ENCODE measurements at regions not wholly inside any gene's neighbourhood (a gene's known extent, or its start where the extent isn't known, plus 50 kb on each side); places are given as distances from the start of the nearest gene placed in this dataset.

DNA sequence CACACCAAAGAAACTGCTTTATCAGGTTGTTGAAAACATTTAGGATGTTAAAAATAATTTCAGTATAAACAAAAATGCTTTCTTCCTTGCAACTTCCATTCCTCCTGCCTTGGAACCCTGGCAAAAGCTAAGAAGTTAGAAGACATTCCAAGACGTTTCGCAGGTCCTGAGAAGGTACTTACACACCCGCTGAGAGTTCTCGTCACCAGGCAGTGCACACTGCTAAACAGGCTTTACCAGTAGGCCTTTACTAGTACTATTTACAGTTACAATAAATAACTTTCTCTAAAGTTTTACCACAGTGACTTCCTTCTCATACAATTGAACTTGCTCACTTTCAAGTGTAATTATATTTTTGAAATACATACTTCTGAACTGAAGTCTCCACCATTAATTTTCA is 81.4 kb upstream of the RPS6KA2 start:
- TF ChIP-seq, protein P1, sequence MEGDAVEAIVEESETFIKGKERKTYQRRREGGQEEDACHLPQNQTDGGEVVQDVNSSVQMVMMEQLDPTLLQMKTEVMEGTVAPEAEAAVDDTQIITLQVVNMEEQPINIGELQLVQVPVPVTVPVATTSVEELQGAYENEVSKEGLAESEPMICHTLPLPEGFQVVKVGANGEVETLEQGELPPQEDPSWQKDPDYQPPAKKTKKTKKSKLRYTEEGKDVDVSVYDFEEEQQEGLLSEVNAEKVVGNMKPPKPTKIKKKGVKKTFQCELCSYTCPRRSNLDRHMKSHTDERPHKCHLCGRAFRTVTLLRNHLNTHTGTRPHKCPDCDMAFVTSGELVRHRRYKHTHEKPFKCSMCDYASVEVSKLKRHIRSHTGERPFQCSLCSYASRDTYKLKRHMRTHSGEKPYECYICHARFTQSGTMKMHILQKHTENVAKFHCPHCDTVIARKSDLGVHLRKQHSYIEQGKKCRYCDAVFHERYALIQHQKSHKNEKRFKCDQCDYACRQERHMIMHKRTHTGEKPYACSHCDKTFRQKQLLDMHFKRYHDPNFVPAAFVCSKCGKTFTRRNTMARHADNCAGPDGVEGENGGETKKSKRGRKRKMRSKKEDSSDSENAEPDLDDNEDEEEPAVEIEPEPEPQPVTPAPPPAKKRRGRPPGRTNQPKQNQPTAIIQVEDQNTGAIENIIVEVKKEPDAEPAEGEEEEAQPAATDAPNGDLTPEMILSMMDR (IDR thresholded peaks at IDR 0.05; ENCODE audit: insufficient read depth, low read length, poor library complexity, severe bottlenecking): no peak
- TF ChIP-seq EZH2phosphoT487 (conservative IDR thresholded peaks at IDR 0.05; ENCODE audit: low read length): no peak
- no peaks in the 10 kb centered on the region for H3K9me2 ChIP-seq (replicated peaks; ENCODE audit: insufficient read depth, low read length)
- H3K27ac ChIP-seq (ENCODE audit: low read depth, low read length): no peak overlapping the region
- H3K4me2 ChIP-seq (ENCODE audit: low read depth, low read length, poor library complexity, severe bottlenecking): no peak overlapping the region
- H2AFZ ChIP-seq (ENCODE audit: low read depth, low read length, severe bottlenecking): no peak overlapping the region
- no peaks in the 10 kb centered on the region for H3K9me3 ChIP-seq (ENCODE audit: insufficient read depth, low read length)
- no peak overlapping the region for H3K9ac ChIP-seq (ENCODE audit: low read length)
- H3K36me3 ChIP-seq (ENCODE audit: low read length): no peaks in the 10 kb centered on the region
- H4K20me1 ChIP-seq (ENCODE audit: low read depth, low read length): no peaks in the 10 kb centered on the region
- no peak overlapping the region for H3K4me3 ChIP-seq (ENCODE audit: insufficient read depth, low read length, poor library complexity, severe bottlenecking)
- H3K27me3 ChIP-seq (ENCODE audit: low read length): no peaks in the 10 kb centered on the region
- H3K79me2 ChIP-seq (ENCODE audit: insufficient read depth, low read length): no peaks in the 10 kb centered on the region
- no peaks in the 10 kb centered on the region for H3F3A ChIP-seq (ENCODE audit: insufficient read depth)

GRCh38 chr6:166707045-166707444 is 80.0 kb upstream of the RPS6KA2 start:
- no peak overlapping the region for H3K4me2 ChIP-seq (ENCODE audit: low read depth, low read length, poor library complexity, severe bottlenecking)
- no peak overlapping the region for H3K27ac ChIP-seq (ENCODE audit: low read depth, low read length)
- TF ChIP-seq EZH2phosphoT487 (conservative IDR thresholded peaks at IDR 0.05; ENCODE audit: low read length): no peak
- TF ChIP-seq, protein P1 (IDR thresholded peaks at IDR 0.05; ENCODE audit: insufficient read depth, low read length, poor library complexity, severe bottlenecking): no peak

DNA sequence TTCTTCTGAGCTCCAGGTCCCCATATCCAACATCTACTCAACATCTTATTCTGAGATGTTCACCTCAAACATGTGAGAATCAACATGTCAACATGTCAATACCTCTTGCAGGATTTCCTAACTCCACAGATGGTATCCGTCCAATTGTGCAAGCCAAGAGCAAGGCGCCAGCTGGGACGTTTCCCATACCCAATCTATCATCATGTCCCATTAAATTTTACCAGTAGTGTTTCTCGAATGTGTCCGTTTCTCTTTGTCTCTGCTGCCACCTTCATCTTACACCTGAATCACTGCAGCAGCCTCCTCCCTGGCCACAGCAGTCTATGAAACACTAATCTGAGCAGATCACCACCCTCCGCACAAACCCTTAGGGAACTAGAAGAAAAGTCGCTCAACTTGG is 78.0 kb upstream of the RPS6KA2 start:
- Histone ChIP-seq H3K9me3 (ENCODE audit: insufficient read depth, low read length) (no peaks in the 10 kb centered on the region), H3K36me3 (ENCODE audit: low read length) (no peaks in the 10 kb centered on the region), H3K4me3 (ENCODE audit: insufficient read depth, low read length, poor library complexity, severe bottlenecking) (no peak overlapping the region), H3K79me2 (ENCODE audit: insufficient read depth, low read length) (no peaks in the 10 kb centered on the region), H3K9me2 (replicated peaks; ENCODE audit: insufficient read depth, low read length) (no peaks in the 10 kb centered on the region), H3K27ac (ENCODE audit: low read depth, low read length) (no peak overlapping the region), H4K20me1 (ENCODE audit: low read depth, low read length) (no peaks in the 10 kb centered on the region), H3K4me2 (ENCODE audit: low read depth, low read length, poor library complexity, severe bottlenecking) (no peak overlapping the region), H3K9ac (ENCODE audit: low read length) (no peak overlapping the region), H2AFZ (ENCODE audit: low read depth, low read length, severe bottlenecking) (no peak overlapping the region), H3F3A (ENCODE audit: insufficient read depth) (no peaks in the 10 kb centered on the region), H3K27me3 (ENCODE audit: low read length) (no peaks in the 10 kb centered on the region)
- TF ChIP-seq, protein P1 (IDR thresholded peaks at IDR 0.05; ENCODE audit: insufficient read depth, low read length, poor library complexity, severe bottlenecking): no peak
- no peak for TF ChIP-seq EZH2phosphoT487 (conservative IDR thresholded peaks at IDR 0.05; ENCODE audit: low read length)

More at GRCh38 chr6:166707045-166707444, 80.0 kb upstream of the RPS6KA2 start:
- Histone ChIP-seq H3K4me3 (ENCODE audit: insufficient read depth, low read length, poor library complexity, severe bottlenecking) (no peak overlapping the region), H3K79me2 (ENCODE audit: insufficient read depth, low read length) (no peaks in the 10 kb centered on the region), H3K9ac (ENCODE audit: low read length) (no peak overlapping the region), H3K9me2 (replicated peaks; ENCODE audit: insufficient read depth, low read length) (no peaks in the 10 kb centered on the region), H3K36me3 (ENCODE audit: low read length) (no peaks in the 10 kb centered on the region), H2AFZ (ENCODE audit: low read depth, low read length, severe bottlenecking) (no peak overlapping the region), H3K27me3 (ENCODE audit: low read length) (no peaks in the 10 kb centered on the region), H4K20me1 (ENCODE audit: low read depth, low read length) (no peaks in the 10 kb centered on the region), H3F3A (ENCODE audit: insufficient read depth) (no peaks in the 10 kb centered on the region), H3K9me3 (ENCODE audit: insufficient read depth, low read length) (no peaks in the 10 kb centered on the region)
